ENCODE measurements at regions not wholly inside any gene's neighbourhood (a gene's known extent, or its start where the extent isn't known, plus 50 kb on each side); places are given as distances from the start of the nearest gene placed in this dataset.
"Not testable (repeated sequence)": the region's sequence is repeated elsewhere in the genome, so short reads cannot be mapped to it uniquely, and the experiment has no call there.

DNA sequence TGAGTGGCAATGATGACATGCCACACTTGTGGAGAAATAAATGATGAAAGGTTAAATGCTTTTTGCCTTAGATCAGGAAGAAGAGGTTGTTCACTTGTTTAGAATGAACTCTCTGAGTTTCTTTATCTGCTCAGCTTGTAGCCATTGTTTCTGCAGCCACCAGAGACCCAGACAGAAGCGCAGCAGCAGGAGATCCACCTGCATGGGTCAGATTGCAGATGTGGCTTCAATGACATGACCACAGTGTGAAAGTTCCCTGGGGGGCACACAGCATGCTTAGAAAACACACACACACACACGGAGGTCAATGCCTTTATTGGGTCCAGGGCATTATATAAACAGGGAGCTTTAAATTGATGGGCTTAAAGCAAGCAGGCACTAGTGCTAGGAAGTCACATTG lies 129.0 kb upstream of the ZNF658 start:
- DNase-seq, result not testable (repeated sequence)

DNA sequence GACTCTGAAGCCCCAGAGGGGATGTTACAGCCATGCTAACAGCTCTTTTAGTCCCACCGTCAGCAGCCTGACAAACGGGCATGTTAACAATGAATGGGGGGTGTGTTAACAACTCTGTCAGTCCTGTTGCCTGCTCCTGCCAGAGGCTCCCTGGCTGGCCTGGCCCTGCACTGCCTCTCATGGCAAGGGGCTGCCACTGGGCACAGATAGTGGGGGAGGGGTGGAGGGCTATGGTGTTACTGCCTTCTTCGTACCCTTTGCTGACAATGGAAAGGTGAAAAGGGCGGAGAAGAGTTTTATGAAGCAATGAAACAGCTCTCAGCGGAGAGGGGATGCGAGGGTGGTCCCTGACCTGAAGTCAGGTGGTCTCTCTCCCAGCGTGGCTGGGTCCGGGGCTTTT lies 125.9 kb upstream of the ZNF658 start:
- DNase-seq, result peak; percentile 12

DNA sequence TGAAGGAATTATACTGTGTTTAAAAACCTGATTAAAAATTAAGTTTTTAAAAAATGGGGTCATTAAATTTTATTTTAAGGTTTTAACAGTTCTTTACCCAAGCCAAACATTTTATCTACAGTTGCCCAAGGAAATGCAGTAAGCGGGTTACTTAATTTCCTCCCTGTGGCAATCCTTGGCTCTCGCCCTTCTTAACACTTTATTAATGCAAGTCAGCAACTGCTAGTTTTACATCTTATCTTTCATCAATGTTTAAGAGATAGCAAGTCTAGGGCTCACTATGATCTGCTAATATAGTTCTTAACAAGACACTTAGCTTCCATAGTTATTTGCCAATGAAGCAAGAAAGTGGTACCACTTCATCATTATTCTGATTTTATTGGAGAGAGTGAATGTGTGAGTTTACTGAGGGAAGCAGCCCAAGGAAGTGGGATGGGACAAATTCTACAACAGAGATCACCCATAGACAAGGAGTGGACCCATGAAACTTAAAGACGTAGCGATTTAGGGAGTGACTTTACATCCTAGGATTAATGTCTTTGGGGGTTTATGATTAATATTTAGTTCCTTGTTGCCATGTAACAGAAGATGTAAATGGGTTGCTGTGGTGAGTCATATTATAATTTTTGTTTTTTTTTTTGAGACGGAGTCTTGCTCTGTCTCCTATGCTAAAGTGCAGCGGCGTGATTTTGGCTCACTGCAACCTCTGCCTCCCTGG lies 120.4 kb upstream of the ZNF658 start:
- not testable (repeated sequence) for DNase-seq

DNA sequence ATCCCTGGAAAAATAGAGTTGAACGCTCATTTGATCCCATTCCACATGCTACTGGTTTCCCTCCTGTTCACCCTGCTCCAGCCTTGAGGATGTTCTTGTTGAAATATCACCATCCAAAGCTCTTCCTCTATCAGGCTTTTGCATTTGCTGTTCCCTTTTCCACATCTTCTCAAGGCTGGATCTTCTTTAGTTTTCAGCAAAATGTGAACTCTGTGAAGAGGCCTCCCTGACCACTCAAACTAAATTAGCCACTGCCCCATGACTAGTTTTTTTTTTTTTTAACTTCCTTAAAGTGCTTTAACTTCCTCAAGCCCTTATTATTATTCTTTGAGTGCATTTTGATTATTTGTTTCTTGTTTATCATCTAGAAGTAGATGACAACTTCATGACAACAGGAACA lies 119.3 kb upstream of the ZNF658 start:
- not testable (repeated sequence) for DNase-seq

DNA sequence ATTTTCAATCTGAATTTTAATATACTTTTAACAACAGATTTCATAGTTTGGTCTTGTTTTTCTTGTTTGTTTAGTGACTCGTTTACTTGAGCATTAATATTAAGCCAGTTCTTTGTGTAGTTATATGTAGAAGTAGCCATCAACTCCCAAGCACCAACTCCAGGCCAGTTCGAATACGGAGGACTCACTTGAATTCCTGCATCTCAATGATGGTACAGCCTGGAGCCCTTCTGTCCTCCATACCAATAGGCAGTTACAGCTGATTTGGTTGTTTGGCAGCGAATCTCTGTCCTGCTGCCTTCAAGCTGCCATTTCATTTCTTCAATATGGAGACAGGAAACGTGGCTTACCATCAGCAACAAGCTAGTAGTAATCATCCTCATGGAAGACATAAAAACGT lies 118.5 kb upstream of the ZNF658 start:
- not testable (repeated sequence) for DNase-seq

DNA sequence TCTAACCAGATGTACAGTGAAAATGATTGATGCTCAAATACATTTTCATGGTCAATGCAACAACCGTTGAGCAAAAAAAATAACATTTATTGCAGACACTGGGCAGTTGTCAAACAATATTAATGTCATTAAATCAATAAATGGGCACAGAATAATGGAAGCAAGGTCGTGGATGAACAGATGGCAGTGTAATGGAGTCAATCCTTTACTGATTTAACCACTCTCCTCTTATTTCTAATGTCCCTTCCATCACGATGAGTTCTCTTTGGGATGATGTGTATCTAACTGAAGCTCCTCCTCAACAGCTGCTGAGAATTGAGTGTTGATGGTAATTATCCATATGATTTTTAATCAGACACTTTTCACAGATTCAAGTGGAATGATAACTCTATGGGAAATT lies 114.9 kb upstream of the ZNF658 start:
- DNase-seq, result not testable (repeated sequence)

DNA sequence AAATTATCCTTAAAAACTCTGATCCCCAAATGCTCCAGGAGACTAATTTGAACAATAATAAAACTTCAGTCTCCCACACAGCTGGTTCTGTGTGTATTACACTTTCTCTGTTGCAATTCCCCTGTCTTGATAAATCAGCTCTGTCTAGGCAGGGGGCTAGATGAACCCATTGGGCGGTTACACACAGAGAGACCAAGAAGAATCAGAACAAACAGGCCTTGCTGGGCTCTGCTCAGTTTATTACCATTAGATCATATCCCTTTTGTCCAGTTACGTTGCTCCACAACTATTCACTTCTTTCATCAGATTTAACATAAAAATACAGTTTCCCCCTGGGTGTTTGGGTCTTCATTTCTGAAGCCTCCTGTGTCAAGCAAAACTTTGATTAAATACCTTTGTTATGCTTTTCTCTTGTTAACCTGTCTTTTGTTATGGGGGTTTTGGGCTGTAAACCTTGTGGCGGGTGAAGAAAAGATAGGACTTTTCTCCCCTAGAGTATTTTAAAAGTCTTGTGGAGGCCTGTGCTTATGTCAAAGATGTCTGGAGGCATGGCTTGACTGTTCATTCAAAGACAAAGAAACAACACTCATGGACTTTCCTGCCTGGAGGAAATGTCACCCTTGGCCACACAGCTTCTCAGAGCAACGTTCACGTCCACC lies 109.3 kb upstream of the ZNF658 start:
- not testable (repeated sequence) for DNase-seq

DNA sequence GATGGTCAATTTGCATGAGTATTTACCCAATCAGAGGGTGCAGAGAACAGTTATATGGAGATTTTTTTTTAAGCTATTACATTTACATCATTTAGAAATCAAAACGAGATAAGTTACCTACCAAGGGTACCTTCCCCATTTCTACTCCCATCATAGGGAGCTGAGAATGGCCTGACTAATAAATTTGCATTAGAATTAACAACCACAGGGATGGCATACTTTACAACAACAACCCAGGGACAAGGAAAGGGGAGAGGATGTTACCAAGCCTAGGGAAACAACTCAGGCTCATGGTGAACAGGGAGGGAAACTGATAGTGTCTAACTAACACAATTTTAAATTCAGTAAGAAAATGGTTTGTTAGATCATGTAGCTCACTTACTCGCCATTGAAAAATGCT lies 105.8 kb upstream of the ZNF658 start:
- not testable (repeated sequence) for DNase-seq

DNA sequence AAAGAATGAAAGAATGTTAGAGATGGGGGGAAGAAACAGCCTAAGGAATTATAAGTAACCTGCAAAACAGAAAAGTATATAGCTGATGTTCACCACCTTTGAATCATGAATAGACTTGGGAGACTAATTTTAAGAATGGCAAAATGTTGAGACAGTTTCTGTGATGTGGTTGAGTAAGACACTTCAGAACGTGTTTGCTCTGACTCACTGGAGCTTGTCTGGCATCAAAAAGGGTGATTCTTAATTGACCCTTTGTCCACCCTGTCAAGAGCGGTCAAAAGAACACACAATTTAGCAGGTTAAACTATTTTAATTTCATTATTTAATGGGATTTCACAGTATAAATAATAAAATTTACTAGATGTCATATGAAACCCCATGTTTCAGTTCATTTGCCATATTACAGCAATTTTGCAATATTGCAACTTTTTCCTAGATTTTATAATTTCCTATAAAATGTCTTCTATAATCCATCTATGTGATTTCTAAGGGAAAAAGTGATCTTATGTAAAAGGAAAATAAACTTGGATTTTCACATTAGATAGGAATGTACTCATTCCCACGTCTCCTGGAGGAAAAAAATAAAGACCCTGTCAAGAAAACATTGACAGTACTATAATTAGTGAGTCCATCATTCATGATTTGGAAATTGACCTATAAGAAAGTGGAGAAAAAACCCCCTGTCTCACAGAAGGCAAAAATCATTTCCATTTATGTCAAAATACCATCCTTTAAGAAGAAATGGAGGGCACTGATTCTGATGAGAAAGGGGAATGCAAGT lies 104.6 kb upstream of the ZNF658 start:
- DNase-seq, result not testable (repeated sequence)

DNA sequence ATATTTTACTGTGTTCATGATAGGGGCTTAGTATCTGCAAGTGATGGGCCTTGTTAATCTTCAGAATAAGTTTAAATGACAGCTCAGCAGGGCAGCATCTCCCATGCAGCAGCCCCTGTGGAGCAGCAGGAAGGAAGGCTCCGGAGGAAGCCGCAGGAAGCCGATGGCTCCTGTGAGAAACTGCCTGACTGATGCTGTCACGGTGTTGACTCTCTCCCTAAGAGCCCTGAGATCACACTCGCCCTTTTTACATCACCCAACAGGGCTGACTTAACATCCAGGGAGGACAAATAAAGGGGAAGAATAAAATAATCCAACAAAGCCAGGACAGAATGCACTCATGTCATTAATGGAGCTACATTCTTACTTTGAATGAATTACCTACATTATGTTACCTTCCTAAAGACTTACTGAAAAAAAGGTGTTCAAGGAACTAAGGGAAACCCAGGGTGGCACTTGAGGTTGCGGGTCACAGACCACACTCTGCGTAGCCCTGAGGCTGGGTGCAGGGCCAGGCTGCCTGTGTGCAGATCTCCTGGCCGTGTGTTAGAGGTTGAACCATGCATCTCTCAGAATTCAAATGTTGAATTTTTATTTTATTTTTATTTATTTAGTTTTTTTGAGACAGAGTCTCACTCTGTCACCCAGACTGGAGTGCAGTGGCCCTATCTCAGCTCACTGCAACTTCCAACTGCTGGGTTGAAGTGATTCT lies 102.5 kb upstream of the ZNF658 start:
- DNase-seq, result not testable (repeated sequence)

DNA sequence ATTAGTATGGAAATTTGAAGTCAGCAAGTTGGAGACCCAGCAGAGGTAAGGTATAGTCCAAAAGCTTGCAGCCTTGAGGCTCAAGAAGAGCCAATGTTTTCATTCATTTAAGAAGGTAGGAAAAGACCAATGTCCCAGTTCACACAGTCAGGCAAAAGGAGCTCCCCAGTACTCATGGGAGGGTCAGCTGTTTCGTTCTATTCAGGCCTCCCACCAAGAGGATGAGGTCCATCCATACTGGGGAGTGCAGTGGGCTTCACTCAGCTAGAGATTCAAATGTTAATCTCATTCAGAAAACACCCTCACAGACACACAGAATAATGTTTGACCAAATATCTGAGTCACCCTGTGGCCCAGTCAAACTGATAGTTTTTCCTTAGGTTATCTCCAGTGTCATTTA lies 96.9 kb upstream of the ZNF658 start:
- DNase-seq, result not testable (repeated sequence)

DNA sequence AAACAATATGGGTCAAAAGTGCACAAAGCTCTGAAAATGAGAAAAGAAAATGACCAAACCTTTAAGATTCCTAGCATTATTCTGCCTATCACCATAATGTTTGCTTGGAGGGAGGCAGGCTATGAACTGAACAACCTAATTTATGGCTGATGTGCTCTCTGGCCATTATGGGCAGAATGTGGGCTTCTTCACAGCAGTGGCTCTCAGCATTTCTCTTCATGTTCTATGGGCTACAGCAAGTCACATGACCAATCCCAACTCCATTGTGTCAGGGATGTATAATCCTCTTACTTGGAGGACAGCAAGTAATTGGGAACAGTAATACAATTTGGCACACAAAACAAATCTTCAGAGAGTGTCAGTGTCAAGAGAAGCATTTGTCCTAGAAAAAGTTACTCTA lies 90.3 kb upstream of the ZNF658 start:
- not testable (repeated sequence) for DNase-seq

DNA sequence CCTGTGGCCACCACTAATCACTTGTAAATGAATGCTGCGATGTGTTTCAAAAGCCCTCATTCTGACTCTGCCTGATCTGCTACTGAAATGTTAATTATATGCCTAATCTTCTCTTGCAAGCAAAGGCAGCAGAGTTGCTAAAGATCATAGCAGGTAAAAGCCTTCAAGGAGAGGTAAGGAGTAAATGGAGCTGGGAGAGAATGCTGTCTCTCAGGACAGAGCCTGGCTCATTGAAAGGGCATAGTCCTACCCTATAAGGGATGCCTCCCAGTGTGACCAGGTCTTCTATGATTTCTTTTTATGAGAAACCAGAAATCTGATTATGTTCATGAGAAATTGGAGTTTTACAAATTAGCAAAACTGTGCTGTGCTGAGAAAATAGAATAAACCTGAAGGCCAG lies 88.2 kb upstream of the ZNF658 start:
- not testable (repeated sequence) for DNase-seq

DNA sequence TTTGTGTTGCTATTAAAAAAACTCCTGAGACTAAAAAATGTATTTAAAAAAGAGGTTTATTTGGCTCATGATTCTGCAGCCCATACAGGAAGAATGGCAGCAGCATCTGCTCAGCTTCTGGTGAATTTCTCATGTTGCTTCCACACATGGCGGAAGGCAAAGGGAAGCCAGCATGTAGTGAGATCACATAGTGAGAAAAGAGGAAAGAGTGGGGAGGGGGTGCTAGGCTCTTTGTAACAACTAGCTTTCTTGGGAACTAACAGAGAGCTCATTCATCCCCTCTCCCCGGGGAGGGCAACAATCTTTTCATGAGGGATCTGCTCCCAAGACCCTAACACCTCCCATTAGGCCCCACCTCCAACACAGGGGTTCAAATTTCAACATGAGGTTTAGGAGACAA lies 87.6 kb upstream of the ZNF658 start:
- not testable (repeated sequence) for DNase-seq

DNA sequence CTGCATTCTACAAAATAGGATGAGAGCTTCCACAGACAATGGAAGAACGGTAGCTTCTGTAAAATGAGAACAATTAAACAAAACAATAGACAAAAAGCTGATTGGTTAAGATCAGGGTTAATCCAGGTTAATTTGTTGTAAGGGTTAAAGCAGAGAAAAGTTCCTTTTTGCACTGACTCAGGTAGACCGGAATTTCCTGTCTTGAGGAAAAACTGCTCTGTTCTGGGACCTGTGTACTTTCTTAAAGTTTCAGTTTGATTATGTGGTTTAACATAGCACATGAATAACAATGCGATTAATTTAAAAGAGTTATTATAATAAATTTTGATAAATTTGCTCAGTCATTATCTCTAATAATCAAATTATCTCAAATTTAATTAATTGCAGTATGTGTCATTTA lies 86.5 kb upstream of the ZNF658 start:
- DNase-seq, result not testable (repeated sequence)

DNA sequence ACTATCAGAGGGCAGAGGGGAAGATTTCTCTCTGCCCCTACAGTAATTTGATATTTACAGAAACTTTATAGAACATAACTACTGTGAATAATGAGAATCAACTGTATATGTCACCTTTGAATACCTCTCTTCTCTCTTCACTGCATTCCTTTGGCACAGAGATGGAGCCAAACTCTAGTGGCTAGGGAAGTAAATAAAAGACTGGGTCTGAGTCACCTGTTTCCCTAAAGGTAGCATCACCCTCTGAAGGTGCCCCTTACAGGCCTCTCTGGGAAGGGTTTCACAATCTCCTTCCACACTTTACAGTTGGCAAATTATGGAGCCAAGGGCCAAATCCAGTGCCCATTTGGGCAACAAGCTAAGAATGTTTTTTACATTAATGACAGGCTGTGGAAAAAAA lies 81.0 kb upstream of the ZNF658 start:
- not testable (repeated sequence) for DNase-seq

DNA sequence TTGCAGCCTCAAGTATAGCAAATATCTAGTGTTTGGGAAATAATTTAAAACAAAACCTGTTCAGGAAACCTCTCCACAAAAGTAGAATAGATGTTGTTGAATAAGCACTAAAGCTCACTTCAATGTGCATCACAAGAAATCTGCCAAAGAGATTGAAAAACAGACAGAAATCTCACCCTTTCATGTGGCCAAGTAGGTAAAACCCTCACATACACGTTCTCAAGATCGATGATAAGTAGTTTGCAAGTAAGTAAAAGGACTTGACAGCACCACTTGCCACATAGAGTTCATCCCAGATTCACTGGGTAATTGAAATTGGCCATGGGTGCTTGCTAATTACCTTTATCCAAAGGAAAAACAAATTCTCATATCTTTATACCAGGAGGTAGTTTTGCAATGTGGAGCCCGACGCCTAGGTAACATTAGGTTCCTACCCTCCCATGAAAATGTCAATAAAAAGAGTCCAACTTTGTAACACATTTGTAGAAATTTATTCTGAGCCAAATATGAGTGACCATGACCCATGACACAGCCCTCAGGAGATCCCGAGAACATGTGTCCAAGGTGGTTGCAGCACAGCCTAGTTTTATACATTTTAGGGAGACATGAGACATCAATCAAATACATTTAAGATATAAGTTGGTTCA lies 80.4 kb upstream of the ZNF658 start:
- DNase-seq, result not testable (repeated sequence)

DNA sequence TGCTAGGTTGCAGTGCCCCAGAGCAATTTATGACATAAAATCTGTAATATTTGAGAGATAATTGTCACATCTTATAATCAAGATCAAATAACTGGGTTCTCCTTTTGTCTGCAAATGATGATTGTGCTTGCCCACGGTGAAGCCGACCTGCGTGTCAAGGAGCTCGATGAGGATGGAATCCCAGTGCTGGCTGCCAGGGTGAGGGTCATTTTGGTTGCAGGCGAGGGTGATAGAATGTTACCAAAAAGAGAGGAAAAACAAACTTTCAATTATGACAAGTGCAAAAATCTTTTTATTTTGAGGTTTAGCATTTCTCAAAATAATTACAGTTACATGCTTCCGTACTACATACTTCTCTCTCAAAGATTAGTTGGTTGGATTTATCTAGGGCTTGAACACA lies 76.4 kb upstream of the ZNF658 start:
- DNase-seq, result not testable (repeated sequence)

DNA sequence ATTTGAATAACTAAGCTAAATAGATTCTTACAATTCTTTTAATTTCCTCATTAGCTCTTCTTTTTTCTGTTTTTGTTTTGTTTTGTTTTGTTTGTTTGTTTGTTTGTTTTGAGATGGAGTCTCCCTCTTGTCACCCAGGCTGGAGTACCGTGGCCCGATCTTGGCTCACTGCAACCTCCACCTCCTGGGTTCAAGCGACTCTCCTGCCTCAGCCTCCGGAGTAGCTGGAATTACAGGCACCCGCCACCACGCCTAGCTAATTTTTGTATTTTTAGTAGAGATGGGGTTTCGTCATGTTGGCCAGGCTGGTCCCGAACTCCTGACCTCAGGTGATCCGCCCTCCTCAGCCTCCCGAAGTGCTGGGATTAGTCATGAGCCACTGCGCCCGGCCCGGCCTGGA lies 70.7 kb upstream of the ZNF658 start:
- DNase-seq, result not testable (repeated sequence)

DNA sequence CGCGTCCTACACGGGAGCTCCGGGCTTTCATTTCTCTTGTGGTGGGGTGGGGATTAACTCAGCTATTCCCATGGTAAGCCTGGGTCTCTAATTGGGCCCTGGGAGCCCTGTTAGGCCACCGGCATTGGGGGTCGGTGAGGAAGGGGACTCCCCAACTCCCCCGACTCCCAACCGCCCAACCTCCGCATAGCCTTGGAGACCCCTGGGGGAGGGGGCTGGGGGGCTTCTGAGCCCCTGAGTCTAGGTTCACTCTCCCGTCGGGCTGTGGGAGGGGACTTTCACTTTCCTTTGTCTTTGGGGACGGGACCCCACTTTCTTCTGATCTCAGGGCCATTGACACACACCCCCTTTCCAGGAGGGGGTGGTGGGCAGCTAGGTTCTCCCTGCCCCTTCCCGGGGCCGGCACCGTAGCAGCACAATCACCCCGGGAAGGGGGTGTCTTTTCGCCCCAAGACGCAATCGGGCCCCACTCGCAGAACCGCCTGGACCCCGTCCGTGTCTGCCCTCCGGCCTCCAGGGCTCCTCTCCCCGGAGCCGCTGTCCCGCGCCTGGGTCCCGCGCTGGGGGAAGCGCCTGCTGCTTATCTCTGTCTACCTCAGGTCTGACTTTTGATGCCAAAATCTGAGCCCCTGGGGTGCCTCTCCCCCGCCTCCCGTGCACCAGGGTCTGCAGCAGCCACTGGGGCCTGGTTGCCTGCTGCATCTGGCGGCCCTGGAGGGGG lies 69.6 kb upstream of the ZNF658 start:
- DNase-seq, result not testable (repeated sequence)

DNA sequence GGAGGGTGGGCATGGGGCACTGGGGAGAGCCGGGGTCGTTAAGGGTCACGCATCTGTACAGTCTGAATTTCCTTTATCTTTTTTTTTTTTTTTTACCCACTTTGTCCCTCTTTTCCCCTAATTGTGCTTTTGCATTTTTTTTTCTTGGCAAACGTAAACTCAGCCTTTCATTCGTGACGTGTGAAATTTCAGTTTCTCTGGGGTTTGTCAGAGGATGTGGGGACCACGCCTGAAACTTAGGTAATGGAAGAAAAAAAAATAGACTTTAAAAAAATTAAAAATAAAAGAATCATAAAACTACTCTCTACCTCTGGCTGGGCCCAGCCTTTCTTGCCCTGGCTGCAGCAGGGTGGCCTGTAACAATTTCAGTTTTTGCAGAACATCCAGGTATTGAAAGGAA lies 68.3 kb upstream of the ZNF658 start:
- not testable (repeated sequence) for DNase-seq
